GM19043 (cell line): ENCODE measurements at regions not wholly inside any gene's neighbourhood (a gene's known extent, or its start where the extent isn't known, plus 50 kb on each side); places are given as distances from the start of the nearest gene placed in this dataset.
A peak's percentile ranks its signal among the peaks of the same experiment; 100 is the strongest.

Experiments used
- ATAC-seq: cut with Tn5 transposase; IDR thresholded peaks from one replicate; pipeline ENCODE4 v1.9.1; 2021; ENCODE audit warnings: low read depth; ENCODE audit not compliant: unreplicated experiment

GRCh38 chr6:48057601-48058000 lies 53.4 kb downstream of the PTCHD4 start:
- no peak for ATAC-seq

DNA sequence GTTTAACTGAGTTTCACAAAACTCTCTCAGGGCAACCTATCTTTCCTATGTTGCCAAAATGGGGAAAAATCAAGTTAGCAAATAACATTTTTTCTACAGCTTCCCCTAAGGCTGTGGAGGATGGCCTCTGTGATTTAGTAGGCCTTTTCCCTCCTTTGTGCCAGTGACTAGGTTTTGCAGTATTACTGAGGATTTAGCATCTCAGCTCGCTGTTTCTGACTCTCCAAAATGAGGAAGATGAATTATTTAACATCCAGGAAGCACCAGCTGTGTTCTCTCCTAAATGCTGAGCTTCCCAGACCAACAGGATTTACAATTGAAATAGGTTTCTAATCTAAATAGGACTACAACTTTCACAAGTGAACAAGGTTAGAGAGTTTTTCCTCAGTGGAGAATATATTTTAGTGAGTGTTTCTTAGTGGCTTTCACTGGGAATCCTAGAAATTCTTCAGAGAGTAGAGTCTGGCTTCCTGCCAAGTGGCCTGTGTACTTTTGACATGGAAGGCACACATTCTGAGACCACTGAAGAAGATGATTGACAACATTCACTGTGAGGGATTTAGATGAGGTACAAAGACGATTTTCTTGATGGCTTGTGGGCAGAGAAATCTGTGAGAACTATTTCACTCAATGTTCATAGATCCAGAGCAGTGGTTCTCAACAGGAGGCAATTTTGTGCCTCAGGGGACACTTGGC lies 62.4 kb downstream of the PTCHD4 start:
- ATAC-seq = no peak

DNA sequence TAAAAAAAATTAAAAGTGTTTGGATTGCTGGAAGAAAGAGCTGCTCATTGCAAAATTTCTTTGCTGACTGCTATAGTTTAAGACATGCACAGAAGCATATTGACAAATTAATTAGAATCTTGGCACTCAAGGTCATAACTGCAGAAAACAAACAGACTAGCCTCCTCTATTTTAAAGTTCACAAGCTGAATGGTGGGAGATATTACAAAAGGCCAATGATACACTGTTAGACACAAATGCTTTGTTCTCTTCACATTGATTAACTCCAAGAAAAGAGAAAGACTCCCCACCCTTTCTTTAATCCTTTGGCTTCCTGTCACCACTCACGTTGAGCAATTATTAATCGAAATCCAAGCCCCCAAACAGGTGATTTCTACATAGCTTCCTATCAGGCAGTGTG lies 69.1 kb downstream of the PTCHD4 start:
- no peak for ATAC-seq

DNA sequence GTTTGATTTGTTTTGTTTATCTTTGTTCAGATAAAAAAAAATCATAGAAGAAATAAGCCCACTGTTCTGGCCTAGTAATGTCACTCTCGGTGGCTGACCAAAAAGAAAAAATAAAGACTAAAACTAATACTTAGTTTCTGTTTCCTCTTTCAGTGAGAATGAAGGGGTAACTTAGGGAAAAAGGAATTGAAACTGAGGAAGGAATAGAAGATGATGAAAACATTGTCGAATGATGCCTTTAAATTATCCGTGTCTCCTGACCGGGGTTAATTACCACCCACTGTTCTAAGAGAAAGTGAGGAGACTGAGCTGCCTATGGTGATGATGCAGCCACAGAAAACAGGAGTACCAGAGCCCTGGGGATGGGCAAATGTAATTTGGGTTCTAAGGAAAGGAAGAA lies 73.1 kb downstream of the PTCHD4 start:
- no peak for ATAC-seq

DNA sequence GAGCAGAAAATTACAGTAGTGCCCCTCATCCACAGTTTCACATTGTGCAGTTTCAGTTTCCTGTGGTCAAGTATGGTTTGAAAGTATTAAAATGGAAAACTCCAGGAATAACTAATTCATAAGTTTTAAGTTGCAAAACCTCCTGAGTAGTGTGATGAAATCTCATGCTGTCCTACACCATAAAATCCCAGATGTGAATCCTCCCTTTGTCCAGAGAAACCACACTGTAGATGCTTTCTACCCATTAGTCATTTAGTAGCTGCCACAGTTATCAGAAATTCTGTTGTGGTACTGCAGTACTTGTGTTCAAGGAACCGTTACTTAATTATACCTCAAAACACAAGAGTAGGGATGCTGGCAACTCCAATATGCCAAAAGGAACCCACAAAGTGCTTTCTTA lies 74.7 kb downstream of the PTCHD4 start:
- ATAC-seq = no peak

DNA sequence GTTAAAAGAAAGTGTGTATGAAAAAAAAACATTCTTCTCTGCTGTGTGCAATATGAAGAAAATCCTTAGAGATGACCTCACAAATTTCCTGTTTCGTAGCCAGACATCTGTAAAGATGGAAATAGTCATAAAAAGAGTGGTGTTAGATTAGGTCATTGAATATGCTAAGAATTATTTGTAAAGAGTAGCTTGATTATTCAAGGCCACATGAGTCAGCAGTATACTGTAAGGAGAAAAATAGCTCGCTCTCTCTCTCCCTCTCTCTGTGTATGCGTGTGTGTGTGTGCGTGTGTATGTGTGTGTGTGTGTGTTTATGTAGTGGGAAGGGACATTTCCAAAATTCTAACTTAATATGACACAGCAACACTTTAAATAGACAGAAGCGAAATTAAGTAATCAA lies 78.8 kb downstream of the PTCHD4 start:
- ATAC-seq = no peak

GRCh38 chr6:48031711-48032110 lies 79.3 kb downstream of the PTCHD4 start:
- ATAC-seq = no peak

DNA sequence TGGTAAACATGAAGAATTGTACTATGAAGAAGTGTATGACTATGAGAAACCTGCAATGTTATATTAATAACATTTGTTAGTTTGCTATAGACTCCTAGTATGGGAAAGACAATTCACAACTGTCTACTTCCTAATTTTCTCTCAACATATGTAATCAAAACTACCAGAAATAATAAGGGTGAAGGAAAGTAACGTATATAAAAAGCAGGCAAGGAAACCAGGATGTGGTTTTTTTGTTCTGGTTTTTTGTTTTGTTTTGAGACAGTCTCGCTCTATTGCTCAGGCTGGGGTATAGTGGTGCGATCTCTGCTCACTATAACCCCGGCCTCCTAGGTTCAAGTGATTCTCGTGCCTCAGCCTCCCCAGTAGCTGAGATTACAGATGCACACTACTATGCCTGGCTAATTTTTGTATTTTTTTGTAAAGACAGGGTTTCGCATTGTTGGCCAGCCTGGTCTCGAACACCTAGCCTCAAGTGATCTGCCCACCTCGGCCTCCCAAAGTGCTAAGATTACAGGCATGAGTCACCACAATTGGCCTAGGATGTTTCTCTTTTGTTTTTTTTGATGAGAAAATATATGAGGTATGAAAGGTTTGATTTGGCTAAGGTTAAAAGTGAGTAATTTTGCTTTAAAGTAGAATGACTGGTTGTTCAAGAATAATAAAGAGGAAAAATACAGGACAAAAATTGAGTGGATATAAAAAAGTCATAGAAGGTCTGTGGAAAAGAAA lies 83.1 kb downstream of the PTCHD4 start:
- ATAC-seq = peak; percentile 50

DNA sequence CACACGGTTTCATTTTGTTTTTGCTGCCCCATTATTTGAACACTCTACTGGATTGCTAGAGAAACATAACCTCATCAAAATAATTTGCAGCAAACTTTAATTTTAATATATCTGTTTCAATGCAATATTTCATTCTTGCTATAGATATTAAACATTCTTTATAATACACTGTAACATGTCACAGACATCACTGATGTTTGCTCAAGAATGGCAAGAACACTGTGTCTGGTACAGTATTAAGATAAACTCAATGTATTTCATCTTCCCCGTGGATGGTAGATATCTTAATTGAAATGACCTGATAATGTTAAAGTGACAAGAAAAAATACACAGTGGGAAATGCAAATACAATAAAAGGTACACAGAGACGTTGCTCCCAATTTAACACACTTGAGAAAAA lies 86.0 kb downstream of the PTCHD4 start:
- ATAC-seq = no peak

DNA sequence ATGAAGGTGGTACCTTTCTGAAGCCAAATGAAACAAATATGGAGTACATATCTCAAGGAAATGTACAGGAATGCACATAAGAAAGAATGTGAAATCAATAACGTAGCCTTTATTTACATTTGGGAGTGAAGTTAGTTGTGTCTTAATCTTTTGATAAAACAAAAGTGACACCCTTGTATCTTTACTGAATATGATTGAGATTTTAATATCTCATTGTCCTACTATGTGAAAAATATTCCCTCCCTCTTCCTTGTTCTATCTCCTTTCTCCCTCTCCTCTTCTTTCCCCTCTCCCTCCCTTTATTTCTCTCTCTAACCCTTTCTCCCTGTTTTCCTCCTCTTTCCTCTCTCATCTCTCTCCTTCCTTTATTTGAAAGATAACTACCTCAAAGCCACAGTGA lies 89.1 kb downstream of the PTCHD4 start:
- no peak for ATAC-seq

- ATAC-seq = no peak
Measured at GRCh38 chr6:48016020-48016755, 94.8 kb downstream of the PTCHD4 start.

DNA sequence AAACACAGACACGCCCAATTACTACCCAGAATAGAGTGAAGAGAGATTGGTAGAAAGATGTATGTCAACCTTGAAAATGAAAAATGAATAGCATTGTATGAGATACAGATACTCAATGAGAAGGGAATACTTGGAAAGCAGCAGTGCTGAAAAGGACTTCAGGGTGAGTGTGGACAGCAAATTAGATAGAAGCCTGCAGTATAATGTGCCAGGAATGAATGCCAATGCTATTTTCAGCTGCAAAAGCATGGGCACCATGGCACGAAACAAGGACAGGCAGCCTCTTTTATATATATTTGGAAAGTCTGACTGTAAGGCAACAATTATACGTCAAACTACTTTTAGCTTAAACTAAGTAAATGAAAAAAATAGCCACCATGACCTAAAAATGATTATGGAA lies 118.2 kb downstream of the PTCHD4 start:
- ATAC-seq = no peak

DNA sequence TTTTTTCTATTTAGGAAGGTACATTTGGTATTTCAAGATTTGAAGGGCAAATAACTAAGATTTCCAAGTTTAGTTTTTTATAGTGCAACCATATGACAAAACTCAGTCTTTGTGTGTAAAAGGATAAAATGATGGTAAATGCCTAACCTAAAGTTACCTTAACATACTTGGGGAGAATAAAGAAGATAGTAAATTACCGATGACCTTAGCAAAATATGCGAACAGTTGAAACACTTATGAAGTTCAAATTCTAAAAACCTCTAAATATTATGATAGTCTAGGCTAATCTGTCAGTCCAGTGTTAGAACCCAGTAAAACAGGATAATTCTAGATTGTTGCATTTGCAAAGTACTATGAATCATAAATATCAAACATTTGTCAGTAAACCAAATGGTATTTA lies 127.5 kb downstream of the PTCHD4 start:
- no peak for ATAC-seq

DNA sequence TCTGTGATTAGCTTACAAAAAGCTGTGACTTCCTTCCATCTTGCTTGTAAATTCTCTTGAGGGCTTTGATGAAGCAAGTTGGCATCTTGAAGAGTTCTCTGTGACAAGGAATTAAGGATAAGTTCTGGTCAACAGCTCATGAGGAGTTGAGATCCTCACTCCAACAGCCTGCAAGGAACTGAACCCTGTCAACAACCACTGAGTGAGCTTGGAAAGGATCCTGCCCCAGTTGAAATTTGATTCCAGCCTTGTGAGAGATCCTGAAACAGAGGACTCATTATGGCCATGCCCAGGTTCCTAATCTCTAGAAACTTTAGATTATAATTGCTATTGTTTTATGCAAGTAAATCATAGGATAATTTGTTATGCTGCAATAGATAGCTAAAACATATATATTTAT lies 133.7 kb downstream of the PTCHD4 start:
- ATAC-seq = no peak

- no peak for ATAC-seq
Measured at GRCh38 chr6:47974106-47974505, 136.9 kb downstream of the PTCHD4 start.

- no peak for ATAC-seq
Measured at GRCh38 chr6:47970826-47971225, 140.2 kb downstream of the PTCHD4 start.

DNA sequence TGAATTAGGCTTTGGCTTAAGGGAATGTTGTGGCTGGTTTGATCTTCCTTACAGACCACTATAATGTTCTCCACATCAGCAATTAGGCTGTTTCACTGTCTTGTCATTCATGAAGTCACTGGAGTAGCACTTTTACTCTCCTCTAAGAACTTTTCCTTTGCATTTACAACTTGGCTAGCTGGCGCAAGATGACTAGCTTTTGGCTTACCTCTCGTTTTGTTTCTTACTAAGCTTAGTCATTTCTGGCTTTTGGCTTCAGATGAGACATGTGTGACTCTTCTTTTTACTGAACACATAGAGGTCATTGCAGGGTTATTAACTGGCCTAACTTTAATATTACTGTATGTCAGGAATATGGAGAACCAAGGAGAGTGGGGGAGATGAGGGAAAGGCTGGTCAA lies 143.2 kb downstream of the PTCHD4 start:
- no peak for ATAC-seq

DNA sequence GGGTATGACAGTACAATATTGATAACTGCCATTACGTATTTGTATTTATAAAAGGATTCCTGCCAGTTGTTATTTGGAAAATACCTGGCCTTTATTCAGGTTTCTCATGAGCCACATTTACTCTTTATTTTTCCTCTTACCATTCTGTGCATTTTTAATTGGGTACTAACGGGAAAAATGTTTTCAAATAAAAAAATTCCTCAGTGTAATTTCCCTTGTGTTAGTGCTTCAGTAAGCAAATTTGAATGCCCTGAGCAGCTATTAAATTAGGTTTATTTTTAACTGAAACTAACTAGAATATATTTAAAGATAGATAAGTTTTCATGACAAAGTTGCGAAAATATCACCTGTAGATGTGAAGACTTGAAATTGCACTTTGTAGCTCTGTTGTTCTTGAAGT lies 146.0 kb downstream of the PTCHD4 start:
- no peak for ATAC-seq

DNA sequence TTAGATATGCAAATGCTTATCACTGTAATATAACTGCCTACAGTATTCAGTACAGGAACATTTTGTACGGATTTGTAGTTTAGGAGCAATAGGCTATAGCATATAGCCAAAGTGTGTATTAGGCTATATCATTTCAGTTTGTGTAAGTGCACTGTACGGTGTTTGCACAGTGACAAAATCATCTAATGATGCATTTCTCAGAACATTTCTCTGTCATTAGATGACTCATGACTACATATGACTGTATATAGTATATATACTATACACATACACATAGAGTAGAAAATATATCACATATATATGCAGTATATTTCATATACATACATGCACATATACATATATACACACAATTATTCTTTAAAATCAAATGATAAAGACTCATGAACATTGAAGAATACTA lies 158.4 kb downstream of the PTCHD4 start:
- ATAC-seq = no peak

- no peak for ATAC-seq
Measured at GRCh38 chr6:47944846-47945245, 163.0 kb downstream of the OPN5 start.

- ATAC-seq = no peak
Measured at GRCh38 chr6:47938405-47938804, 156.6 kb downstream of the OPN5 start.

DNA sequence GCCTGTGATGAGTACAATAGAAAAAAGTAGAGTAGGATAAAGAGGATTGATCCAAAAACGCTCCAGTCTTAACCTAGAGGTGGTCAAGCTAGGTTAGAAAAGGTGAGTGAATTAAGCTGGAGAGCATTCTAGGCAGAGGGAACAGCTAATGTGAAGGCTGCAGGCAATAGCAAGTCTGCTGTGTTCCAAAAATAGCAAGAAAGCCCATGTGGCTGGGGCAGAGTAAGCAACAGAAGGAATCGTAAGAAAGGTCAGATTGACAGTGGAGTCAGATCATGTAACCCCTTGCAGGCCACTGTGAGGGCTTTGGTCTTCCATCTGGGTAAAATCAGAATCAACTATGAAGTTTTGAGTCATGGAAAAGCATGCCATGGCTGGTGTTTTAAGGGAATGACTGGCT lies 155.0 kb downstream of the OPN5 start:
- ATAC-seq = no peak
